GDM1 (cell line): ENCODE measurements at regions not wholly inside any gene's neighbourhood (a gene's known extent, or its start where the extent isn't known, plus 50 kb on each side); places are given as distances from the start of the nearest gene placed in this dataset.
"Not testable (repeated sequence)": the region's sequence is repeated elsewhere in the genome, so short reads cannot be mapped to it uniquely, and the experiment has no call there.

Experiments
- DNase-seq: peaks from one replicate; lab custom pipeline; 2025; lab: John Stamatoyannopoulos, UW

DNA sequence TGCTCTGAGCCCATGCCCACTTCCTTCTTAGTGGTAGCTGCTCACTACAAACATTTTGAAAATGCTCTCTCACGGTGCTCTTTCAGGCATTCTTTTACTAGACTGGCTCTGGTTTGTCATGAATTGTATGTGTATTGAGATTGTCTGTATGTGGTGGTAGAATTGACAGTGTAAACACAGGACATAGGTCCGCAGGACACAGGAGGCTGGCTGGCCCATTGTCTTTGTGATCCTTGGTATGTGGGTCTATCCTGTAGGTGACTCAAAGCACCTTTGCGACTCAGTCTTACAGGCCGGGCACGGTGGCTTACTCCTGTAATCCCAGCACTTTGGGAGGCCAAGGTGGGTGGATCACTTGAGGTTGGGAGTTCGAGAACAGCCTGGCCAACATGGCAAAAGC lies 250.9 kb downstream of the C12orf75 start:
- DNase-seq: no peak

DNA sequence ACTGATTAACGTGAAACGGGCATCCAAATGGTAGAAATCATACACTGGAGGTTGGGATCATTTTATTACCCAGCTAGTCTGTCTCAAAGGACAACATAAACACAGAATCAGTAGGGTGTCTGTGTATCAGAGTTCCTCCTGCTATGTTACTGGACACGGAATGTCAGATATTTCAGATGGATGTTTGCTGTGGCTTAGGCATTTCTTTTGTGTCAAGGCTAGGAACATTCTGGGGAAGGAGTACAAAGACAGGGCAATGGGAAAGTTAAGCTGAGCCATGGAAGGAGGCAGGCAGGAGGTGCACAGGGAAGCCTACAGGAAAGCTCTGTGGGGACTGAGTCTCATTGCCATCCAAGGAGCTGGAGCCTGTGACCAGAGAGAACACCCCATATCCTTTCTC lies 254.6 kb downstream of the C12orf75 start:
- DNase-seq: no peak

DNA sequence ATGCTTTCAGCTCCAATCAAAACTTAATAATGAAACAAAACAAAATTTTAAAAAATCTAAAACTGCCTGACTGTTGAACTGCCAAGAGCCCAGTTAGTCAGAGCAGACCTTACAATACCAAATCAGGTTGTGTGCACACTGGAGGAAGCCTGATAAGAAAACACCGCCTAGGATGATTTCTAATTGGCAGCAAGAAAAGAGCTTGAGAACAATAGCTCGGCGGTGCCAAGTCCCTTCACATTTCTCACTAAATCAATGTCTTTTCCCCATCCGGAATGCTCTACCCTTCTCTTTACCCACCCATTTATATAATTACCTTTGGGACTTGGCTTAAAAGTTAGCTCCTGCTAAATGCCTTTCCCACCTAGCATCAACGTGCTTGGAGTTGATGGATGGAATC lies 256.7 kb downstream of the C12orf75 start:
- DNase-seq: no peak

DNA sequence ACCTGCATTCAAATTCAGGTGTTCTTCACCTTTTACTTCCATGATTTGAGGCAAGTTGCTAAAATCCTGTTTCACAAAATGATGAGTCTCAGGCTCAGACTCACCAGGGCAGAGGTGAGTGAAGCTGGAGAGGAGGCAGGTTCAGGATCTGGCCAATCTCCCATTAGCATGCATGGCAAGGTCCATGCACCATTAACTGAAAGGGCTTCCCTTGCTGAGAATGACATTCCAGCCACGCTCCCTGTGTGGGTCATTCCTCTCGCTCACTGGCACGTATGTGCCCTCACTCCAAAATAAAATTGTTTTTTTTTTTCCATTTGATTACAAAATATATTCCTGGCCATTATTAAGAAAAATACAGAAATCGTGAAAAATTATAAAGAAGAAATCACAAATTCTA lies 257.6 kb downstream of the C12orf75 start:
- no peak for DNase-seq

- no peak for DNase-seq
These were observed 260.1 kb downstream of the C12orf75 start for GRCh38 chr12:105590571-105590970.

- DNase-seq: no peak
These were observed 264.9 kb downstream of the C12orf75 start for GRCh38 chr12:105595440-105595839.

- DNase-seq: no peak
These were observed 266.2 kb downstream of the C12orf75 start for GRCh38 chr12:105596731-105597130.

GRCh38 chr12:105598031-105598430 lies 267.5 kb downstream of the C12orf75 start:
- no peak for DNase-seq

- no peak for DNase-seq
These were observed 270.5 kb downstream of the C12orf75 start for GRCh38 chr12:105600911-105601545.

- DNase-seq: not testable (repeated sequence)
These were observed 271.8 kb downstream of the C12orf75 start for GRCh38 chr12:105602312-105602711.

DNA sequence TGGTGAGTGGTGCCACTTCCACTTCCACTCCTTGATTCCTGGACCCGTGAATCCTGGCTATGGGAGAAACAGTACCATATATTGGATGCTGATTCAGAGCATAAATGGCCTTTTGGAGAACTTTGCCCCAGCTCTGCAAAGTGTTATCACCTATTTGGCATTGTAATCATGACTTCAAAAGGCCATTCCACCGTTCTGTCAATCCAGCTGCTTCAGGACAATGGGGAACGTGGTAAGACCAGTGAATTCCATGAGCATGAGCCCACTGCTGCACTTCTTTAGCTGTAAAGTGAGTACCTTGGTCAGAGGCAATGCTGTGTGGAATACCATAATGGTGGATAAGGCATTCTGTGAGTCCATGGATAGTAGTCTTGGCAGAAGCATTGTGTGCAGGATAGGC lies 273.8 kb downstream of the C12orf75 start:
- DNase-seq: not testable (repeated sequence)

GRCh38 chr12:105606613-105607012 lies 276.1 kb downstream of the C12orf75 start:
- DNase-seq: not testable (repeated sequence)

DNA sequence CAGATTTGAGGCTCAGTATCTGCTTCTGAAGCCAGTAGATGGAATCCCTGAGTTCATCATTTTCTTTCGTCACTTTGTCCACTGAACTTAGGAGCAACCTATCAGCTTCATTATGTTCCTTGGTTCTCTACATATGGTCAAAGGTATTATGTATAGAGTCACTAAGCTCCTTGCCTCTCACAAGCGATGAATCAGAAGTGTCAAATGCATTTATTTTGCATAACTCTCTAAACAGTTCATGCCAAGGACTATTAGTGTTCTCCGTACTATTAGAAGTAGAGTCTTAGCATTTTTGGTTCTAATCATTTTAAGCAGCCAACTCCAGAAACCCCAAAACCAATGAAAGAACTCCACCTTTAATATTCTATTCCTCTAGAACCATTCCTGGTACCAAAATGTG lies 278.5 kb downstream of the C12orf75 start:
- DNase-seq: not testable (repeated sequence)

DNA sequence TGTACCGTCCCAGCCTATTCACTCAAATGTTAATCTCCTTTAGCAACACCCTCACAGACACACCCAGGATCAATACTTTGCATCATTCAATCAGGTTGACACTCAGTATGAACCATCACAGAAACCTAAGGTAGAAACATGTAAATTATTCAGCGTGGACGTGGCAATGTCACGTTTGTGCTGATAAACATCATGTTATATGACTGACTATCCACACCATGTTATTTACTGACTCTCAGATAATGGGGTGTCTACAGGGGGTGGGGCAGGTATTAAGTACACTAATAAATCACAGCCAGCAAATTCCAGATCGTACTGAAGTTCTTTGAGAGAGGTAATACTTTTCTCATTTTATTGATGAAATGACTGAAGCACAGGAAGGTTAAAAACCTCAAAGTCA lies 280.0 kb downstream of the C12orf75 start:
- no peak for DNase-seq

DNA sequence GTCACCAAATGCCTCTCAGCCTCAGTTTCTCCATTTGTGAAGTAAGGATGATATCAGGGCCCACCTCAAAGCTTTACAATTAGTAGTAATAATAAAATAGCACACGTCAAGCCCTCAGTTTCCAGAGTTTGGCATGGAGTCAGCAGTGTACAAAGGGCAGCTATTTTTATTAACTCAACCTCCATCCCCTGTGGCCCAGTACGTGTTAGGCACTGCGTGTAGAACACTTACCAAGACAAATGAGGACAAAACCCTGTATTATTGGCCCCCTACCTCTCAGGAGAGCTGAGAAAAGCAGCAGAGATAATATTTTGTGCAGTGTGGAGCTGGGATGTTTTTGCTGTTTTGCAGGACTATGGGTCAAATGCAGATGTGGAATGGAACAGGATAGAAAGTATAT lies 280.8 kb downstream of the C12orf75 start:
- DNase-seq: no peak

DNA sequence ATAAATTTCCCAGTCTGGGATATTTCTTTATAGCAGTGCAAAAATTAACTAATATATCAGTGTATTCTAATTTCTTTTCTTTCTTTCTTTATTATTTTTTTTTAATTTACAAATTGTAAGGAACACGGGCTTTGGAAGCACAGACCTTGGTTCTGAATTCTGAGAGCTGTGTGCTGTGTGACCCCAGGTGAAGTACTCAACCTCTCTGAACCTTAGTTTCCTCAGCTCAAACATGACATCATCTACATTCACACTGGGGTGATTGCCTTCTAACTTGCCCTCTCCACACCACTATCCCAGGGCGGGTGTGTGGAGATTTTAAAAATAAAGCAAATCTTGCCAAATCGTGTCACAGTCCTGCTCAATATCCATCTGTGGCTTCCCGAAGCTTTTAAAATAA lies 282.8 kb downstream of the C12orf75 start:
- no peak for DNase-seq

GRCh38 chr12:105613887-105614286 lies 283.4 kb downstream of the C12orf75 start:
- DNase-seq: no peak

GRCh38 chr12:105616971-105617540 lies 286.6 kb downstream of the C12orf75 start:
- no peak for DNase-seq

- no peak for DNase-seq
These were observed 291.7 kb downstream of the C12orf75 start for GRCh38 chr12:105622220-105622619.

DNA sequence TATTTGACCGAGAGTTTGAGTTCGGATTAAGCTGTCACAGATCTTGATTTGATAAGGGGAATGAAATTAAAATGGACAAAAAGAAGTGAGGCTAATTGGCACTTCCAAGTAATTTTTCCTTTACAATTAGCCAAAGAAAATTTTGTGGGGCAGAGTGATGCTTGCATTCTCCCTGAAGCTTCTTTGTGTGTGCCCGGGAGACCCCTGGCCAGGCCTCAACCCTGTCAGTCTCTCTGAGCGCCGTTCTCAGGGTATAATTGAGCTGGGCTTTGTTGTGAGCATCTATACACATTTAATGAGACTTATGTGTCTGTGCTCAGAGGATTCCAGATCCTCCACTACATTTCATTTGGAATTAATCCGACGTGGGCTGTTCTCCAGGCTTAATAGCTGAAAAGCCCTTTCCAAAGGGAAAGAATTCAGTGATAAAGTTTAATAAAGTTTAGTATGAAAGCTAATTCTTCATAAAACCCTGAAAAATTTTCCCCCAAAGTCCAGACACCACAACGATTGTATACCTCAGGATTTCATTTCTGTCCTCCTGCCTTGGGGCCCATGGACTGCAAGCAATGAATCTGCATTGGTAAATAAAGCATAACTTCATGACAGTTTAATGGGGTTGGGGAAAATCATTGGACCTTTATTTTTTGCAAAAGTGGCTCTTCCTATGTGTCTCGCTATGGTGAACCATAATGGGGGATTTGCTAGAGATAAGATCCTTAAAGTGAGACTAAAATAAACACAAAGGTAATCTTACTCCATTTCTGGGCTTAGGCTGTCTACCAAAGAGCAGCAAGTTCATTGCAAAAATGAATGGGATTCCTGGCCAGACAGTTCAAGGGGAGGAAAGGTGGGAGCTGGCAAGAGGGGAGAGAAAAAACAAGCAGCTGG lies 292.6 kb downstream of the C12orf75 start:
- DNase-seq: no peak

GRCh38 chr12:105626653-105627052 lies 296.2 kb downstream of the C12orf75 start:
- no peak for DNase-seq

GRCh38 chr12:105637470-105637869 lies 307.0 kb downstream of the C12orf75 start:
- no peak for DNase-seq

- no peak for DNase-seq
These were observed 310.3 kb downstream of the C12orf75 start for GRCh38 chr12:105640761-105641160.
